ENCODE measurements at regions not wholly inside any gene's neighbourhood (a gene's known extent, or its start where the extent isn't known, plus 50 kb on each side); places are given as distances from the start of the nearest gene placed in this dataset.

GRCh38 chr18:40037356-40037755 lies 1917.7 kb upstream of the PIK3C3 start:
- Mint-ChIP-seq H3K27ac (ENCODE audit: unreplicated experiment) (no peak overlapping the region), H3K4me3 (ENCODE audit: unreplicated experiment) (no peak overlapping the region), H3K36me3 (ENCODE audit: low read depth, unreplicated experiment) (no peaks in the 10 kb centered on the region), H3K9me3 (ENCODE audit: unreplicated experiment) (no peaks in the 10 kb centered on the region), H3K27me3 (ENCODE audit: low read depth, unreplicated experiment) (no peaks in the 10 kb centered on the region), H3K4me1 (ENCODE audit: low read depth, unreplicated experiment) (no peaks in the 10 kb centered on the region)
- Histone ChIP-seq H3K36me3 (ENCODE audit: insufficient read depth, low read length) (no peaks in the 10 kb centered on the region), H4K20me1 (ENCODE audit: insufficient read depth, low read length) (no peaks in the 10 kb centered on the region), H3K27ac (ENCODE audit: low read depth, low read length) (no peak overlapping the region), H3K9ac (ENCODE audit: low read length) (no peak overlapping the region), H3K4me3 (ENCODE audit: insufficient read depth, low read depth, low read length) (no peak overlapping the region), H2AFZ (ENCODE audit: low read depth, low read length) (no peak overlapping the region), H3K27me3 (ENCODE audit: insufficient read depth, low read length) (no peaks in the 10 kb centered on the region), H3K4me2 (ENCODE audit: low read length) (no peak overlapping the region), H3K4me1 (ENCODE audit: insufficient read depth, low read length) (no peaks in the 10 kb centered on the region), H3K79me2 (ENCODE audit: insufficient read depth, low read length) (no peaks in the 10 kb centered on the region), H3K9me3 (ENCODE audit: insufficient read depth, low read depth, low read length) (no peaks in the 10 kb centered on the region)
- no peak for TF ChIP-seq EZH2 (IDR thresholded peaks at IDR 0.05; ENCODE audit: insufficient read depth, low read length)
- no peak for TF ChIP-seq CTCF (IDR thresholded peaks at IDR 0.05; ENCODE audit: insufficient read depth, low read depth, low read length)
- DNase-seq (ENCODE audit: low read depth) (no peak), FAIRE-seq (no peak)

GRCh38 chr18:40036861-40037260 lies 1918.2 kb upstream of the PIK3C3 start:
- Mint-ChIP-seq H3K4me1 (ENCODE audit: low read depth, unreplicated experiment) (no peaks in the 10 kb centered on the region), H3K36me3 (ENCODE audit: low read depth, unreplicated experiment) (no peaks in the 10 kb centered on the region), H3K4me3 (ENCODE audit: unreplicated experiment) (no peak overlapping the region), H3K9me3 (ENCODE audit: unreplicated experiment) (no peaks in the 10 kb centered on the region), H3K27me3 (ENCODE audit: low read depth, unreplicated experiment) (no peaks in the 10 kb centered on the region), H3K27ac (ENCODE audit: unreplicated experiment) (no peak overlapping the region)
- DNase-seq (ENCODE audit: low read depth) (no peak), FAIRE-seq (no peak)
- H3K9me3 ChIP-seq (ENCODE audit: insufficient read depth, low read depth, low read length): no peaks in the 10 kb centered on the region
- H3K4me3 ChIP-seq (ENCODE audit: insufficient read depth, low read depth, low read length): no peak overlapping the region
- H3K9ac ChIP-seq (ENCODE audit: low read length): no peak overlapping the region
- no peaks in the 10 kb centered on the region for H3K4me1 ChIP-seq (ENCODE audit: insufficient read depth, low read length)
- H3K36me3 ChIP-seq (ENCODE audit: insufficient read depth, low read length): no peaks in the 10 kb centered on the region
- H3K4me2 ChIP-seq (ENCODE audit: low read length): no peak overlapping the region
- H3K27me3 ChIP-seq (ENCODE audit: insufficient read depth, low read length): no peaks in the 10 kb centered on the region
- TF ChIP-seq EZH2 (IDR thresholded peaks at IDR 0.05; ENCODE audit: insufficient read depth, low read length): no peak
- TF ChIP-seq CTCF (IDR thresholded peaks at IDR 0.05; ENCODE audit: insufficient read depth, low read depth, low read length): no peak
- no peaks in the 10 kb centered on the region for H4K20me1 ChIP-seq (ENCODE audit: insufficient read depth, low read length)
- H3K27ac ChIP-seq (ENCODE audit: low read depth, low read length): no peak overlapping the region
- H3K79me2 ChIP-seq (ENCODE audit: insufficient read depth, low read length): no peaks in the 10 kb centered on the region
- no peak overlapping the region for H2AFZ ChIP-seq (ENCODE audit: low read depth, low read length)

GRCh38 chr18:40035966-40036365 lies 1919.1 kb upstream of the PIK3C3 start:
- FAIRE-seq: no peak
- Mint-ChIP-seq H3K27me3 (ENCODE audit: low read depth, unreplicated experiment) (no peaks in the 10 kb centered on the region), H3K27ac (ENCODE audit: unreplicated experiment) (no peak overlapping the region), H3K9me3 (ENCODE audit: unreplicated experiment) (no peaks in the 10 kb centered on the region), H3K36me3 (ENCODE audit: low read depth, unreplicated experiment) (no peaks in the 10 kb centered on the region), H3K4me1 (ENCODE audit: low read depth, unreplicated experiment) (no peaks in the 10 kb centered on the region), H3K4me3 (ENCODE audit: unreplicated experiment) (no peak overlapping the region)
- Histone ChIP-seq H3K27ac (ENCODE audit: low read depth, low read length) (no peak overlapping the region), H3K9ac (ENCODE audit: low read length) (no peak overlapping the region), H2AFZ (ENCODE audit: low read depth, low read length) (no peak overlapping the region), H3K4me3 (ENCODE audit: insufficient read depth, low read depth, low read length) (no peak overlapping the region), H3K4me1 (ENCODE audit: insufficient read depth, low read length) (no peaks in the 10 kb centered on the region), H3K36me3 (ENCODE audit: insufficient read depth, low read length) (no peaks in the 10 kb centered on the region), H3K4me2 (ENCODE audit: low read length) (no peak overlapping the region), H3K9me3 (ENCODE audit: insufficient read depth, low read depth, low read length) (no peaks in the 10 kb centered on the region), H3K27me3 (ENCODE audit: insufficient read depth, low read length) (no peaks in the 10 kb centered on the region), H3K79me2 (ENCODE audit: insufficient read depth, low read length) (no peaks in the 10 kb centered on the region), H4K20me1 (ENCODE audit: insufficient read depth, low read length) (no peaks in the 10 kb centered on the region)
- TF ChIP-seq CTCF (IDR thresholded peaks at IDR 0.05; ENCODE audit: insufficient read depth, low read depth, low read length) (no peak), EZH2 (IDR thresholded peaks at IDR 0.05; ENCODE audit: insufficient read depth, low read length) (no peak)
- DNase-seq (ENCODE audit: low read depth): no peak
